ENCODE measurements at regions not wholly inside any gene's neighbourhood (a gene's known extent, or its start where the extent isn't known, plus 50 kb on each side); places are given as distances from the start of the nearest gene placed in this dataset.
A peak's percentile ranks its signal among the peaks of the same experiment; 100 is the strongest.

GRCh38 chr13:103140001-103140671, 73.9 kb upstream of the SLC10A2 start:
- Mint-ChIP-seq H3K4me1 (no peaks in the 10 kb centered on the region), H3K27me3 (peaks cover 0 to 13% of the 10 kb centered on the region in 2 donors), H3K27ac (no peak overlapping the region), H3K36me3 (no peaks in the 10 kb centered on the region), H3K9me3 (peaks cover 2 to 4% of the 10 kb centered on the region in 2 donors), H3K4me3 (no peak overlapping the region)
- DNase-seq (peak; percentile 8), ATAC-seq (replicated peaks) (peak; percentile 75 to 87)

GRCh38 chr13:103134271-103134670, 68.1 kb upstream of the SLC10A2 start:
- Mint-ChIP-seq H3K27me3 (no peaks in the 10 kb centered on the region), H3K36me3 (no peaks in the 10 kb centered on the region), H3K9me3 (peaks cover 4 to 6% of the 10 kb centered on the region in 2 donors), H3K27ac (no peak overlapping the region), H3K4me3 (no peak overlapping the region), H3K4me1 (peaks cover 0 to 2% of the 10 kb centered on the region in 2 donors)
- DNase-seq (no peak), ATAC-seq (replicated peaks) (peak; percentile 41 to 52)

GRCh38 chr13:103133556-103133955, 67.3 kb upstream of the SLC10A2 start:
- ATAC-seq (replicated peaks) (no peak), DNase-seq (no peak)
- H3K27me3 Mint-ChIP-seq, result no peaks in the 10 kb centered on the region
- H3K9me3 Mint-ChIP-seq, result peaks cover 4 to 6% of the 10 kb centered on the region in 2 donors
- no peak overlapping the region for H3K4me3 Mint-ChIP-seq
- H3K27ac Mint-ChIP-seq, result no peak overlapping the region
- H3K36me3 Mint-ChIP-seq, result no peaks in the 10 kb centered on the region
- H3K4me1 Mint-ChIP-seq, result peaks cover 0 to 2% of the 10 kb centered on the region in 2 donors

GRCh38 chr13:103130681-103131210, 64.5 kb upstream of the SLC10A2 start:
- Mint-ChIP-seq H3K36me3 (no peaks in the 10 kb centered on the region), H3K27me3 (no peaks in the 10 kb centered on the region), H3K9me3 (peaks cover 0 to 5% of the 10 kb centered on the region in 2 donors), H3K4me3 (no peak overlapping the region), H3K27ac (no peak overlapping the region), H3K4me1 (peaks cover 0 to 2% of the 10 kb centered on the region in 2 donors)
- DNase-seq (no peak), ATAC-seq (replicated peaks) (no peak)

GRCh38 chr13:103130146-103130545, 63.9 kb upstream of the SLC10A2 start:
- Mint-ChIP-seq H3K36me3 (no peaks in the 10 kb centered on the region), H3K27ac (no peak overlapping the region), H3K4me1 (peaks cover 0 to 2% of the 10 kb centered on the region in 2 donors), H3K27me3 (no peaks in the 10 kb centered on the region), H3K9me3 (peaks cover 0 to 5% of the 10 kb centered on the region in 2 donors), H3K4me3 (no peak overlapping the region)
- no peak for ATAC-seq (replicated peaks)
- no peak for DNase-seq
